Hematopoietic multipotent progenitor cell treated with erythropoietin and hydrocortisone succinate and interleukin-3 and kit ligand, for 15 days (in vitro differentiated cells): ENCODE measurements at regions not wholly inside any gene's neighbourhood (a gene's known extent, or its start where the extent isn't known, plus 50 kb on each side); places are given as distances from the start of the nearest gene placed in this dataset.

ENCODE experiments used
- DNase-seq: peaks from one replicate; pipeline ENCODE4 v3.0.0-alpha.2; 2015; ENCODE audit warnings: low spot score

- no peak for DNase-seq
Measured at GRCh38 chr18:59758106-59758505, 60.9 kb upstream of the CCBE1 start.

DNA sequence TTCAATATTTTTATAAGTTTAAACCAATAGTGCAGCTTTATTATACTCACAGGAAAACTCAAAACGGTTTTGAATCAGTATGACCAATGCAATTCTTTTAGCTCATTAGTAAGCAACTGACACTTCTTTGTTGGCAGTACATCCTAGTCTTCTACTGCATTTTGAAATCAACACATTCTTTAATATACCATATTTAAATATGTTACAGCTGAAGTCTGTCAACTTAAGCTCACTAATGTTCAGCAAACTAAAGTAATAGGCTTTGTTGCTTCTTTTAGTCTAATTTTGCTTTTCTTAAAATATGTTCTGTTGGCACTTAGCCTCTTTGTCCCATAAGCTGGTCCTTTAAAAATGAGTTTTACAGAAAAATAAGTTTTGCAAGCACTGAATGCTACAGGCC is 55.4 kb upstream of the CCBE1 start:
- DNase-seq, result no peak

- no peak for DNase-seq
Measured at GRCh38 chr18:59751186-59751585, 54.0 kb upstream of the CCBE1 start.

GRCh38 chr18:59748628-59749360 is 51.6 kb upstream of the CCBE1 start:
- no peak for DNase-seq
